Left renal cortex interstitium (tissue), 4 donors: ENCODE measurements at regions not wholly inside any gene's neighbourhood (a gene's known extent, or its start where the extent isn't known, plus 50 kb on each side); places are given as distances from the start of the nearest gene placed in this dataset.

Experiments used
- DNase-seq, 4 donors: peaks; one replicate each; pipeline ENCODE4 v3.0.0-alpha.2; 2013; ENCODE audit warnings: low read depth in 4 of 4, low spot score in 2 of 4, missing footprints in 1 of 4

DNA sequence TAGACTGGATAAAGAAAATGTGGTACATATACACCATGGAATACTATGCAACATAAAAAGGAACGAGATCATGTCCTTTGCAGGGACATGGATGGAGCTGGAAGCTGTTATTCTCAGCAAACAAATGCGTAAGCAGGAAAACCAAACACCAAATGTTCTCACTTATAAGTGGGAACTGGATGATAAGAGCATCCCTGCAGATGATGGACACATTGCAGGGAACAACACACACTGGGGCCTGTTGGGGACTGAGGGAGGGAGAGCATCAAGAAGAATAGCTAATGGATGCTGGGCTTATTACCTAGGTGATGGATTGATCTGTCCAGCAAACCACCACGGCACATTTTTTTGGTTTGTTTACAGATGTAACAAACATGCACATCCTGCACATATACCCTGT is 470.5 kb upstream of the CITED2 start:
- DNase-seq: no peak

DNA sequence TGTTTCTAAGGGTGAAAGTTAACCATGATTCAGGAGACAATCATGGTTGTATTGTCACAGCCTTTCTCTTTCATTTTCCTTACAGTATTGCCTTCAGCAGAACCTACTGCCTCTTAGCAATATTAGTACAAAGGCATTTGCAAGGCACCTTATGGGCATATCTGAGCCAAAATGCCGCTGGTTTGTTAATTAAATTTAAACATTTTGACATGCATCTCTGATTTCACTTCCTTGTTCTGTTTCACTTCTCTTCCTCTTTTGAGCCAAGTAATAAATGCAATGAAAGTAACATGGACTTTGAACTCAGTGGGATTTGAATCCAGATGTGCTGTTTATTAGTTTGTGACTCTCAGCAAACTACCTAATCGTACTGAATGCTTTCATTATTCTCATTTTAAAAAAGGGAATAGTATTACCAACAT is 467.4 kb upstream of the CITED2 start:
- DNase-seq: no peak

DNA sequence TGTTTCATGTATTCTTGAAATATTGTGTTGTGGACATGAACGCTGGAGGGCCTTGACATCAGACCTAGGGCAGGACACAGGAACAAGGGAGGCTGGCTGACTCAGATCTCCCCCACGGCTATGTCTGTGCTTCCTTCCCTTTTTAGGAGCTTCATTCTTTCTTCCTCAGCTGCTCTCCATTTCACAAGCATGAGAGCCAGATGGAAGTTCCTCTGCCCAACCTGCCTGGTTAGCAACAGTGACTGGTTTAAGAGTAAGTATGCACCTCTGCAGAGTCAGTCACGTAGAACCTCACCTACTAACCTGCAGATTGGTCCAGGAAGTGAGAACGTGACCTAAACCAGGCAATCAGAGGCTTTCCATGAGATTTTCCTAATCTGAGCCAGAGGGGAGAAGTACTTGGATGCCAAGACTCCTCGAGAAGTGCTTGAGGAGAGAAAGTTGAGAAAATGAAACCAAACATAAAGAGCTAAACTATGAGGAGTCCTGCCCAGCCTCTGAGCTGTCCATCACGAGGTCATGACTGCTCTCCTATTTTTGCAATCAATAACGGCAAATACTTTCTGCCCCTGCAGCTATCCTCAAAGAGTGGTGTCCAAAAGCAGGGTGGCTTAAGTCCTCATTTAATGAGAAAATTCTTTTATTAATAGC is 465.2 kb upstream of the CITED2 start:
- DNase-seq: no peak

DNA sequence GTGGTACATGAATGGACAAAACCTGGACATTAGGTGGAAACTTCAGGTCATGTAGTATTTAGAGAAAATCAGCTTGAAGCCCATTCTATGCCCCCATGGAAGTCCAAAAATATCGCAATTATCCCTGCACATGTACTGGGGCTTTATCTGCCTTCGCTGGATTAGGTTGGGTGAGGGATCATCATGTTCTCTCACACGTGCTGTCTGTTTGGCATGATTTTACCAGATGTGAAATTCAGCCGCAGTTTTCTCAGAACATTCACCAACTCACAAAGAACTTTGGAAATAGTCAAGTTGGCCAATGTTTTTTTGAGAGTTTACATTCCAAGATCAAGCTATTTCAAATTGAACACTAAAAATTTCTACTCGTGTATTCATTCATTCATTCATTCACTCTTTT is 459.8 kb upstream of the CITED2 start:
- DNase-seq: no peak

DNA sequence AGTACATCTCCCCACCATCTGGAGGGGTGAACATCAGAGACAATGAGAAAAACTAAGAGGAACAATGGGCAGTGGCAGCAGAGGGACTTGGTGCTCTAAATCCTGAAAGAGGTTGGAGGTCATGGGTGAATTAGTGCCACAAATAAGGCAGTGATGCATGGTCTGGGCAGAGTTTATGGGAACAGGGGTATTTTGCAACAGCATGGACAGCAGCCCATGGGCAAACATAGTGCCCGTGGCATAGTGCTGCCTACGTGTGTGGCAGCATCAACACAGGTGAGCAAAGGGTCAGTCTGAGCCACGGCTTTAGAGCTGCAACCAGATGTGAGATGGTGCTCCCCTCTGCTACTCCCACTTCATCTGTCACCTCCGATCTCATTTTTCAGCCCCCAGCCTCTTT is 459.1 kb upstream of the CITED2 start:
- no peak for DNase-seq

DNA sequence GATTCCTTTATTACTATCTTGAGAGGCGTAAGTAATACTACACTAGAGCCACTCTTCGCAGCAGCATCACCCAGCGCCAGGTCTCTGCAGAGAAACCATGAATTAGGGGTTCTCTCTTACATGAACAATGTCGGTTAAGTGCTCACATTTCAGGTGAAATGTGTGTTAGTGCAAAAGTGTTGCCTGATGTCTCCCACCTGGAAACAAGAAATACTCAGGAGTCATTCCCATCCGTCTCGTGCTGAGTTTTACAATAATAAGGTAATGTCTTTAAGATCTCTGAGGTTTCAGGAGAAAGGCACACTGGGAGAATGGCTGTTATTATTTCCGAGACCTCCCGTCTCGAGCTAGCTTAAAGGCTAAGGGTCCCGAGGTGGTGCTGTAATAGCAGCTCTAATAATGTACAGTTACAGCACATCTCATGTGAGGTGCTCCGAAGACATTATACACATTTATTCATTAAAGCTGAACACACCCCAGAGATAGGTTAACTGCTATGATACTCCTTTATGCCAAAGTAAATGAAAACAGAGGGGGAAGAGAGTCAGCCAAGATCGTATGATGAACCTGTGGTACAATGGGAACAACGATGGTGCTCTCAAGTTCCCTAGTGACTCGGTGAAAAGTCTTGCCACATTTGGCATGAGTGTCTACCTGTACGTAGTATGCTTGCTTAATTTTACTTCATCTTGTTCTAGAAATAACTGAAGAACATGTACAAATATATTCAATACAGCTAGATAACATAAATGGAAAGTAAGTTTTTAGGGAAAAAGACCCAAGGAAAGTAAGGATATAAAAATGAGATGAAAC is 458.3 kb upstream of the CITED2 start:
- DNase-seq: no peak

DNA sequence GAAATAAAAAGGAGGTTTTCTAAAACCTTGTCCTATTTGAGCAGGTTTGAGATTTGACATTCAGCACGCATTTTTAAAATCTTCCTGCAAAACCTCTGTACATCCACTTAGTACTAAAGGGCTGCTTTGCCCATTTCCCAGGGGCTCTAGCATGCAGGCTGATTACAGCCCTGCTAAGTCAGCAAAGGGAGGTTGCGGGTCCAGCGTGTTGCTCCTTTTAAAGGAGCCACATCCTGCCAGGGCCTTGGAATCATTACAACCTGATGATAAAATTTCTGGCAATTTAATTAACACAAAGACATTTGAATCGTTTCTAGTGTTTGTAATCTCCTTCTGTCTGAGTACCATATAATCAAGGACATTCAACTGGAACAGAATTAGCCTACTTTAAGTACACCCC is 455.1 kb upstream of the CITED2 start:
- no peak for DNase-seq

DNA sequence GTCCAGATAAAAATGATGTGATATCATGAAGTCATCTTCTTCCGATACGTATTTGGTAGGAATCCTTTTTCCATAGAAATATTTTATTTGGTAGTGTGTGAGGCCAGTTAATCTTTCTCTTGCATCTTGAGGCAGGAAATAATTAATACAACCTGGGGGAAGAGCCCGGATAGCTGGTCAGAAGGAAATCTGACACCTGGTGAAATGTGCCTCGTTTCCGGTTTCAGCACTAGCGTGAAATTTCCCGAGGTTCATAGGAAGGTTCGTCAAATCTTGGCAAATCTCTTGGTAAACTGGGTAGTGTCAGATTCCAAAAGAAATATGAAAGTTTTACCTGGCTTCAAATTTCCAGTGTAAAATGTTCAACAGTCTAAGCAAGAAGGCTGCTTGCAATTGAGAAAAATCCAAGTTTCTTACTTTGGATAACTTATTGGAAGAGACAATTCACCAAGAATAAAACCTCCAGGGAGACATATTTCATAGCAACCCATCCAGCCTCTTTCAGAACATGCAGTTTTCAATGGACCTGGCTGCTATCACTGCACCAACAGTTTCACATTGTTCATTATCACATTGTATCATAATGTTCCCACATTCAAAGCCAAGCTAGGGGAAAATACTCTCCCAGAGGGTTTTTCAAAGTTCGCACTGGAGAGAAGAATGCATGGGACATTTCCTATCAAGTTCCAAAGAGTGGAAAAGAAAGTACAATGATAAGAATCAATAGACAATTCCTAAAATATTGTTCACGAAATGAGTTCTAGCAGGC is 454.5 kb upstream of the CITED2 start:
- no peak for DNase-seq

DNA sequence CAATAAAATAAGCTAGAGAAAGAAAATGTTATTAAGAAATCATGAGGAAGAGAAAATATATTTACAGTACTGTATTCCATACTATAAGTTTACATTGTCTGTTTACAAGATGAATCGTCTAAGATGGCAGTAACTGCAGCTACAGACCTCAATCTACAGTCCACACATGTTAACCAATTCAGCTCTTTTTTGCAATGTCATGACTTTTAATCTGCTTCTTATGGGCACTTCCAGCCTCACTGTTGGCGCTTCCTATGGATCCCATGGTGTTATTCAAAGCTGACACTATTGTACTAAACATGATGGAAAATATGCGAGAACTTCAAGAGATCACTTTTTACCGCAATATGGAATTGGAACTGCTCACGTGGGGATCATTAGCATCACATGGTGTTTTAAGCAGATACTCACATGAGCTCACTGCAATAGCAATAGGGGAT is 451.5 kb upstream of the CITED2 start:
- no peak for DNase-seq

DNA sequence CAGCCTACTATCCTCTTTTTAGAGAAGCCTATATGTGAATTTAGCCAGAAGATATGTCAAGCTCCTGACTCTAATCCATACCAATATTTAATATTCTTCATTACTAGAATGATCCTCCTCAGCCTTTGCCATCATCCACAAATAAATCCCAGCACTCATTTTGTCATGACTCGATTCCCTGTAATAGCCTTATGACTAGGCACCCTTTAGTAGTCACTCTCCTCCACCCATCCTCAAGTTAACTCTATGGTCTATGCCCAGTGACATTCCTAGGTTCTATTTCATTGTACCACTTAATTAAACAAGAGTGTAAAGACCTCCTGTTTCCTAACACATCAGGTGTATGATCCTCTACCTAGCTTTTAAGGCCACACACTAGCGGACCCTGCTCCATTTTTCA is 450.4 kb upstream of the CITED2 start:
- no peak for DNase-seq

DNA sequence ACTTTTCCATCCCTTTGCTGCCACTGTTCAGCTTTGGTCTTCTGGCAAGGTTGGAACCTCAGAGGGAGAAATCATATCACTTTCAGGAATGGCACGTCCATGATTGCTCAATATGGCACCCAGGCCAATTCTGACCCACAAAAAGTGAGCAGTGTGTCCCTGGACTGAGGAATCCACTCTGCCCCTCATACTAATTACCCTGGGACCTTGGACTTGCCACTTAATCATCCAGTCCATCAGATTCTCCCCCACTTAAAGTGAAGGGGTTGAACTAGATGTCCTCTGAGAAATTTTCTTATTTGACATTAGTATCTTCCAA is 449.3 kb upstream of the CITED2 start:
- no peak for DNase-seq

DNA sequence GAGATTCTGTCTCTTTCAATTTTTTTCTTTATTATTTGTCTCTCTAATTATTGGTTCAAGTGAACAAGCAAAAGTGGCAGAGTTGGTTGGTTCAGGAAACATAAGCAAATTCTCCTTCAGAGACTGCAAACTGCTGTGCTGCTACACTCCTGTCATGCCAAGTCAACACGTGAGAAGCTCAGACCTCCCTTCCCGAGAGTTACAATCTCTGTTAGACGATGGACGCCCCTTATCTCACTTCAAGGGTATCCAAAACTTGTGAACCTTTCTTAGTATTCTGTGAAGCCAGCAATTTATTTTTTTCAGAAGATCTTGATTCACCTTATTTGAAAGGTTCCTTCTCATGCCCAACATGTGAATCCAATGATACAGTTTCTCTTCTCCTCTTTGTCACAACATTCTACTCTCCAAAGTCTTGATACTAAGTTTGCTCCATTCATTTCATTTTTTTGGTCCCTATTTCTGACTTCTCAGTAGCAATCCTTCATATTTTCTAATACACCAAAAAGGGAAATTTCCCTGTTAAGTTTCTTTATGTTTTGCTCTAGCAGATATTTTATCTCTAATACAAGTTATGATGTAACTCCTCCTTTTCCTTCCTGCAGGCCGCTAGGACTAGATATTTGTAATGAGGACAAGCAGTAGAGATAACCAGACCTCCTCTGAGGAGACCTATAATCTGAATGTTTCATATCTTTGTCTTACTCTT is 448.8 kb upstream of the CITED2 start:
- DNase-seq: no peak

DNA sequence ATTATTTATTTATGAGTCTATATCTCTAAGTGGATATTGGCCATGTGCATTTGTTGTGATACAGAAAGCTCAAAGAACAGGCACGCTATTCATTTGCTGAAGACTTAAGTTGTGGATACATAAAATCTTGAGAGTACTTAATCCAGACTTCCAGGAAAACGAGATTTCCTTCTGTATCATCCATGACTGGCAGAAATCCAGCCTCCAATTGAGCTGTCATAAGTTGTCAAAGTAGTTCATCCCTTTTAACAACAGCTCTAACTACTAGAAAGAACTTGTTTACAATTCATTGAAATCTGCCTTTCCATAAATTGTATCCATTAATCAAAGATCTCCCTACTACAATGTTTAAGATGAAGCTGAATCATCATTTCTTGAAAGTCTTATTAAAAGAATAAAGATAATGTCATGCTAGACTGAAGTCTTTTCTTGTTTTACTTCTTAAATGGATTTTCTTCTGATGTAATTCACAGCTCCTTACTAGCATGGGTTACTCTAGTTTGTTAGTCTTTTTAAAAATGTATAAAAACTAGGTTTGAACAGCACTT is 447.3 kb upstream of the CITED2 start:
- no peak for DNase-seq

DNA sequence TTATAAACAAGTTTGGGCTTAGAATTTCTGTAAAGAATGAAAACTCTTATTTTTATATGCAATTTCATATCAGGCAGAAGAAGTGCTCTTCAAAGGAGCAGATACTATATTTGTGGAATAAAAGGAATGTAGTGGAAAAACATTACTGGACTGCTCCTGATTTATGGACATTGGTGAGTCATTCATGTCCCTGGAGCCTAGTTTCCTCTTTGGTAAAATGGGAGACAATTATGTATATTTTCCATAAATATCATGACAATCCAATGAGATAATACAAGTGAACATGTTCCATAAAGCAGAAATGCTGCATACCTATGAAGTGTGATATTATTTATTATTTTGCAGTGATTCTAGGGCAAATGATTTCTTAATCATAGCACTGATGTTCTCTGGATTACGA is 445.8 kb upstream of the CITED2 start:
- no peak for DNase-seq

DNA sequence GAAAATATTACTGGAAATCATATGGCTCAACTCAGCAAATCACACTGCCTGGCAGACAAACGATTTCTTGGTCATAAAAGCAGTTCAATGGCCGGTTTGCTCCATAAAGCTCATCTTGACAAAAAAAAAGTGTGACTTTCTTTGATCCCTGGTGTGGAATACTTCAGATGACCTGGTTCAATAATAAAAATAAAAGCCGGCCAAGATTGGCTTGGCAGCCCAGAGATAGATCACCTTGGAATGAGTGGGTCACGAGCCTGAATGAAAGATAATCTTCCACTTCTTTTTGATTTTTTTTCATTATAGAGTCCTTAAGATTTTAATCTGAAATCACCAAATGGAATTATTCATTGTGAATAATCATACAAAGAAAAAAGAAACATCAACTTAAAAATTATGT is 445.3 kb upstream of the CITED2 start:
- no peak for DNase-seq

DNA sequence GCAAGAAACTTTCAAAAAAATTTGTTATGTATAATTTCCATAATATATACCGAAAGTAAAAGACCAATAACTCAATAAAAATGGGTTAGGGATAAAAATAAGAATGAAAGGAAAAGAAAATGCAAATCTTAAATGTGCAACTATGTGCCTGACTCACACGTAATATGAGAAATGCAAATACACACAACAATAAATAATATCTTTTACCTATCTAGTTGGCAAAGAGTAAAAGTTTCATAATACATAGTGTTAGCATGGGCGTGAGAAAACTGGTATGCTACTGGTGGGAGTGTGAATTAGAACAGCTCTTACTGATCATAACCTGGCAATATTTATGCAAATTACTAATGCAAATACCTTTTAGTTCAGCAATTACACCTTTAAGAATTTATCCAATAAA is 438.5 kb upstream of the CITED2 start:
- no peak for DNase-seq

DNA sequence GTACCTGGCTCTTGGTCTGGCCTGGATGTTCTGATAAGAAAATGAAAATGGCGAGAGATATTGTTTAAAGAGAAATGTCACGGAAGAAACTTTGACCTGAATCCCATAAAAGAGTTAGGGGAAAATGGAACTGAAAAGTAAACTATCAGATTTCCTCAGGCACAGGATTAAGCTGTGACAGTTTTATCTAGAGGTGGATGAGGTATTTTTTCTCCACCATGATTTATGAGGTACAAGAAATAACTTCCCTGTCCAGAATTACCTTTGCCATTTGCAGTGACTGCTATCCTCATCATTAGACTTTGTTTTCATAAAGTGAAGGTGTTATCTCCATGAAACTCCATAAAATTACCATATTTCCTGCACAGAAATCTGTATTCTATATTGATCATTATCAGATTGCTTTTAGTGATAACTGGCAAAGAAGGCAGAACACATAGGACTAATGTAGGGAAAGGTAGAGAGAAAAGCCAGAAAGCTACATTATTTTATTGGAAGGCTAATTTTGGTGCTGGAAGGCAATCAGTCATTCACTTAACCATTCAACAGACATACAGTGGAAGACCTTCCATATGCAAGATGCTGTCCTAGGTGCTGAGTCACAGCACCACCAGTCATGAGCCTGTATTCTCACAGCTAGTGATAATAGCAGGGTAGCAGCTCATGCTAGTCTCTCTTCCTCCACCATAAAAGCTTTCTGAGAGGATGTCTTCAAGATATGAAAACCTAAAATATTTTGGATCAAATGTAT is 427.3 kb upstream of the CITED2 start:
- no peak for DNase-seq

DNA sequence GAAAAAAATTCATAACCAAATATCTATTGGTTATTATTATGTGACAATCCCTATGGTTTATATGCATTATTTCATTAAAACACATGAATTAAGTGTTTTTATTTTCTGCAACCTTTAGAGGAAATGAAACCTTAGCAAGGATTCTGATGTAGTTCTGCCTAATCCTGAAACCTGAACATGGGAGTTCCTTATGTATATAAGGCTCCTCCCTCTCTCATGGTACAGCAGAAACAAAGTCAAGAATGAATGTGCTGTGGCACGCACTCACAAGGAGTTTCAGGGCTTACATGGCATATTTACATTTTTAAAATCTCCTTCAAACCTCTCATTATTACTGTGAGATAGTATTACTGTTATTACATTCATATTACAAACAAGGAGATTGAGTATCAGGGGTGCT is 426.4 kb upstream of the CITED2 start:
- DNase-seq: no peak

DNA sequence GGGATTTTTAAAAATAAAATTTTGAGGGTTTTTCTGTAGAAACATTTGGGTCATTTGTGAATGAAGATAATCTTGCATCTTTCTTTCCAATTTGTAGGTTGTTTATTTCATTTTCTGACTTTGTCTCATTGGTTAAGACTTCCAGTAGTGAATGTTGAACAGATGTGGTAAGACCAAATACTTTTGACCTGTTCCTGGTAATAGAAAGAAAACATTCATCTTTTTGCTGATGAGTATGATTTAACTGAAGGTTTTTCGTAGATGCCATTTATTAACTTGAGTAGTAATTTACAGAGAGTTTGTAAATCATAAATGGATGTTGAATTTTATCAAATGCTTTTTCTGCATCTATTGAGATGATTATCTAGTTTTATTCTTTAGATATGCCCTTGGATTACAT is 416.1 kb upstream of the CITED2 start:
- no peak for DNase-seq

DNA sequence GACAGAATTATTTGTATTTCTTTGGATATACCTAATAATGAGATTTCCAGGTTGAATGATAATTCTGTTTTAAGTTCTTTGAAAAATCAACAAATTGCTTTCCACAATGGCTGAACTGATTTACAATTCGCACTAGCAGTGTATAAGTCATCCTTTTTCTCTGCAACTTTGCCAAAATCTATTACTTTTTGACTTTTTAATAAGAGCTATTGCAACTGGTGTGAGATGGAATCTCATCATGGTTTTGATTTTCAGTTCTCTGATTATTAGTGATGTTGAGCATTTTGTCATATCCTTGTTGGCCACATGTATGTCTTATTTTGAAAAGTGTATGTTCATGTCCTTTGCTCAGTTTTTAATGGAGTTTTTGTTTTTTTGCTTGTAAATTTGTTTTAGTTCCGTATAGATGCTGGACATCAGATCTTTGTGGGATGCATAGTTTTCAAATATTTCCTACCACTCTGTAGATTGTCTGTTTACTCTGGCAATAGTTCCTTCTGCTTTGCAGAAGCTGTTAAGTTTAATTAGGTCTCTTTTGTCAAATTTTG is 409.8 kb upstream of the CITED2 start:
- DNase-seq: no peak
